ENCODE measurements at regions not wholly inside any gene's neighbourhood (a gene's known extent, or its start where the extent isn't known, plus 50 kb on each side); places are given as distances from the start of the nearest gene placed in this dataset.

- DNase-seq: no peak
Measured at GRCh38 chr6:28707387-28708282, 182.0 kb downstream of the GPX5 start.

GRCh38 chr6:28709478-28710349 lies 184.0 kb downstream of the GPX5 start:
- DNase-seq: no peak

GRCh38 chr6:28710466-28711191 lies 184.9 kb downstream of the GPX5 start:
- no peak for DNase-seq

GRCh38 chr6:28711325-28711724 lies 185.6 kb downstream of the GPX5 start:
- DNase-seq: no peak

GRCh38 chr6:28711788-28712341 lies 186.2 kb downstream of the GPX5 start:
- no peak for DNase-seq

- no peak for DNase-seq
Measured at GRCh38 chr6:28712982-28713381, 187.3 kb downstream of the GPX5 start.

- no peak for DNase-seq
Measured at GRCh38 chr6:28719275-28719940, 193.7 kb downstream of the GPX5 start.

GRCh38 chr6:28720357-28721231 lies 194.9 kb downstream of the GPX5 start:
- DNase-seq: no peak

GRCh38 chr6:28721372-28721771 lies 195.7 kb downstream of the GPX5 start:
- no peak for DNase-seq

GRCh38 chr6:28724395-28724794 lies 198.7 kb downstream of the GPX5 start:
- no peak for DNase-seq

- no peak for DNase-seq
Measured at GRCh38 chr6:28725274-28725809, 198.4 kb downstream of the TRIM27 start.

GRCh38 chr6:28725890-28726348 lies 197.9 kb downstream of the TRIM27 start:
- DNase-seq: no peak

- no peak for DNase-seq
Measured at GRCh38 chr6:28726569-28727309, 197.0 kb downstream of the TRIM27 start.

- DNase-seq: no peak
Measured at GRCh38 chr6:28727559-28728211, 196.1 kb downstream of the TRIM27 start.

- DNase-seq: no peak
Measured at GRCh38 chr6:28729501-28730402, 194.0 kb downstream of the TRIM27 start.

- DNase-seq: no peak
Measured at GRCh38 chr6:28732052-28732451, 191.7 kb downstream of the TRIM27 start.

- DNase-seq: no peak
Measured at GRCh38 chr6:28734443-28734959, 189.3 kb downstream of the TRIM27 start.

GRCh38 chr6:28736121-28736520 lies 187.7 kb downstream of the TRIM27 start:
- no peak for DNase-seq
